AG04449 (cell line): ENCODE measurements at regions not wholly inside any gene's neighbourhood (a gene's known extent, or its start where the extent isn't known, plus 50 kb on each side); places are given as distances from the start of the nearest gene placed in this dataset.

Experiments used
- CTCF ChIA-PET: fragments of 350-600 bp; formaldehyde crosslinking; extraction: SDS; loops from one replicate; lab custom pipeline; 2021; ENCODE audit warnings: antibody characterized with exemption; lab: Yijun Ruan, JAX
- POLR2A ChIA-PET: fragments of 400-600, 350-600 bp; formaldehyde crosslinking; extraction: SDS; loops from one replicate; lab custom pipeline; 2020; ENCODE audit warnings: antibody characterized with exemption, inconsistent platforms; lab: Yijun Ruan, JAX
- DNase-seq: peaks from one replicate; pipeline ENCODE4 v3.0.0-alpha.2; 2010; ENCODE audit warnings: low read depth, low spot score
- H3K4me3 ChIP-seq: 2 replicates; pipeline ENCODE4 v1.5.1; 2011; ENCODE audit warnings: low read depth, mild to moderate bottlenecking, control low read depth, low read length
- TF ChIP-seq, protein P1 (sequence below): IDR thresholded peaks from one replicate; pipeline ENCODE4 v1.5.1; 2011; ENCODE audit warnings: mild to moderate bottlenecking, moderate library complexity, low read length, control low read depth, inconsistent platforms; ENCODE audit not compliant: insufficient read depth; ENCODE audit errors: missing control alignments

DNA sequence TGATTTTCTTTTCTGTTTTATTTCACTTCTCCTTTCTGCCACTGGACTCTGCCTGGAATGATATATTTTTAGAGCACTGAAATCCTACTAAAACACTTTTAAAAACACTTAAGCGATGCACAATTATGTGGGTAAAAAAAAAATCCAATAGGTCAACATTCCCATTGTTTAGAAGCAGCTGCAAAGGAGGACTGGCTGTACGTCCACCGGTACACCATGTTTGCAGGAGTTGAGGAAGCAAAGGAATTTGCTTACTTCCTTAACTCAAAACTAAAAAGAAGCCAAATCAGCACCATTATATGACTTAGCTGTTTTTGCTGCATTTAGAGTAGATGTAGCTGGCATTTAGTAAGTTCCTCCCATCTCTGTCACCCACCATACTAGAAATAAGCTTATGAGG, 186.8 kb upstream of the TMTC1 start:
- DNase-seq = no peak
- CTCF ChIA-PET = no interaction called here
- TF ChIP-seq, protein P1, sequence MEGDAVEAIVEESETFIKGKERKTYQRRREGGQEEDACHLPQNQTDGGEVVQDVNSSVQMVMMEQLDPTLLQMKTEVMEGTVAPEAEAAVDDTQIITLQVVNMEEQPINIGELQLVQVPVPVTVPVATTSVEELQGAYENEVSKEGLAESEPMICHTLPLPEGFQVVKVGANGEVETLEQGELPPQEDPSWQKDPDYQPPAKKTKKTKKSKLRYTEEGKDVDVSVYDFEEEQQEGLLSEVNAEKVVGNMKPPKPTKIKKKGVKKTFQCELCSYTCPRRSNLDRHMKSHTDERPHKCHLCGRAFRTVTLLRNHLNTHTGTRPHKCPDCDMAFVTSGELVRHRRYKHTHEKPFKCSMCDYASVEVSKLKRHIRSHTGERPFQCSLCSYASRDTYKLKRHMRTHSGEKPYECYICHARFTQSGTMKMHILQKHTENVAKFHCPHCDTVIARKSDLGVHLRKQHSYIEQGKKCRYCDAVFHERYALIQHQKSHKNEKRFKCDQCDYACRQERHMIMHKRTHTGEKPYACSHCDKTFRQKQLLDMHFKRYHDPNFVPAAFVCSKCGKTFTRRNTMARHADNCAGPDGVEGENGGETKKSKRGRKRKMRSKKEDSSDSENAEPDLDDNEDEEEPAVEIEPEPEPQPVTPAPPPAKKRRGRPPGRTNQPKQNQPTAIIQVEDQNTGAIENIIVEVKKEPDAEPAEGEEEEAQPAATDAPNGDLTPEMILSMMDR = no peak
- no peak overlapping the region for H3K4me3 ChIP-seq
- POLR2A ChIA-PET = no interaction called here

DNA sequence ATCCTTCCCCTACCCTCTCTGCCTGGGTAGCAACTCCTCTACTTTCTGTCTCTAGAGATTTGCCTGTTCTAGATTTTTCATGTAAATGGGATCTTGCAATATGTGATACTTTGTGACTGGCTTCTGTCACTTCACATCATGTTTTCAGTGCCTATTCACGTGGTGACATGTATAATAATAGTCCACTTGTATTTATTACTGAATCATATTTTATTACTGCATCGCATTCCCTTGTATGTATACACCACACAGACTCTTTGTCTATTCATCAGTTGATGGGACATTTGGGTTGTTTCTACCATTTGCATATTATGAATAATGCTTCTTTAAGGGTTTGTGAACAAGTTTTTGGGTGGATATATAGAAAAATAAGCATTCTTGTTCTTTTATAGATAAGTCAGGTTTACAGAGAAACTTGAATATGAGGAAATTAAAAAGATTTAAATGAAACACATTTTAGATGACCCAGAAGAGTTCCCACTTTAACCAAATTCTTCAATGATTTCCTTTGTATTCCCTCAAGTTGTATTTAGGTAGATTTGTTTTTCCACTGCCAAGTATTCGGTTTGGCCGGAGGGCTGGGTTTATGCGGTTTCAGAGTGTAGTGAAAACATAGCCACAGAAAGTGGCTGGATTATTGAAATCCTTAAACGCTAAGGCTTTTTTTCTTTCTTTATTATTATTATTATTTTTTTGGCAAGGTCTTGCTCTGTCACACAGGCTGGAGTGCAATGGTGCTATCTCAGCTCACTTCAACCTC, 178.7 kb upstream of the TMTC1 start:
- ChIA-PET CTCF (no interaction called here), POLR2A (no interaction called here)
- no peak overlapping the region for H3K4me3 ChIP-seq
- no peak for DNase-seq
- TF ChIP-seq, protein P1 = no peak

DNA sequence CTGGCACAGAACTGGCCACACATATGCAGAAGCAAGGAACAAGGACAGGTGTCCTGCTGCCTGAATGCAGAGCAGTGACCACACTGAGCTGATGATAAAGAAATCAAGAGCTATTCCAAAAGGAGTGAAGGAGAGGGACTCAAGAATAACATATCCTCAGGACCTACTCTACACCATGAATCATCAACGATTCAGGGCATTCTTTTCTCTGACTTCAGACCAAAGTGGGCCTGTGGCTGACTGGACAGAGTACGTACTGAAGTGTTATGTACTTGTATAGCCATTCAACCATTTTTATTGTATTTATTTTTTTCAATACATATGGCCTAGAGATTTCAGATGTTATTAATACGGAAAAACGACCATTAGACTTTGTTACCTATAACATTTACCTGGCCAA, 177.5 kb upstream of the TMTC1 start:
- no peak overlapping the region for H3K4me3 ChIP-seq
- ChIA-PET CTCF (no interaction called here), POLR2A (no interaction called here)
- no peak for DNase-seq
- TF ChIP-seq, protein P1 = no peak

DNA sequence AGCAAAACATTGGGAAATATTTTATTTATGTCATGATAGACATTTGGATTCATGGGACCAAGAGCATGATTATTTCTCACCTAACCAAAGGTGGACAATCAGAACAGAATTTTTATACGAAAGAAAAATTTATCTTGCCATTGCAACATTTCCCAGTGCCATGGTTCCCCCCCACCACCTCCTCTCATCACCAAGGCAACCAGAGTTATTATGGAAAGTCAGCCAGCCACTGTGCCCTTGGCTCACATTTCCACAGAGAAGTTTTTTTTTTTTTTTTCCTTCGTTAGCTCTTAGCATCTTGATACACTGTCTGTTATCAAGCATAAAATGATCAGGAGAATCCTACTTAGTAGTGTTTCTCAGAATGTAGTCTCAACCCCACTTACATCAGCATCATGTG, 176.4 kb upstream of the TMTC1 start:
- H3K4me3 ChIP-seq = no peak overlapping the region
- DNase-seq = no peak
- TF ChIP-seq, protein P1 = no peak
- CTCF ChIA-PET = no interaction called here
- POLR2A ChIA-PET = no interaction called here

DNA sequence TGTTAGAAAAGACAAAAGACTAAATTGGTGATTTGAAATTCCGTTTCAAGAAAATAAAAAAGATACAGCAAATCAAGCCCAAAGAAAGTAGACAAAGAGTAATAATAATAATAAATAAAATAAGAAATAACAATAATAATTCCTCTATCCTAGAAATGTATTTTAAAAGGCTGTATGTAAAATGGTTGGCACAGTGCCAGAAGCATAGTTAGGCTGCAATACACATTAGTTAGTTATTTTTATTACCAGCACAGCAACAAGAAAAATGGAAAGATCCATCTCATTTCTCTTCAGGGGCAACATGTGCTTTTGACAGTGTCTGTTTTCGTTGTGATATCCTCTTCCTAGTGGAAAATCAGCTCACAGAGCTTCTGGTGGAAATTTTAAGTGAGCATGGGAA, 174.1 kb upstream of the TMTC1 start:
- DNase-seq = no peak
- POLR2A ChIA-PET = no interaction called here
- CTCF ChIA-PET = no interaction called here
- TF ChIP-seq, protein P1 = no peak
- H3K4me3 ChIP-seq = no peak overlapping the region

DNA sequence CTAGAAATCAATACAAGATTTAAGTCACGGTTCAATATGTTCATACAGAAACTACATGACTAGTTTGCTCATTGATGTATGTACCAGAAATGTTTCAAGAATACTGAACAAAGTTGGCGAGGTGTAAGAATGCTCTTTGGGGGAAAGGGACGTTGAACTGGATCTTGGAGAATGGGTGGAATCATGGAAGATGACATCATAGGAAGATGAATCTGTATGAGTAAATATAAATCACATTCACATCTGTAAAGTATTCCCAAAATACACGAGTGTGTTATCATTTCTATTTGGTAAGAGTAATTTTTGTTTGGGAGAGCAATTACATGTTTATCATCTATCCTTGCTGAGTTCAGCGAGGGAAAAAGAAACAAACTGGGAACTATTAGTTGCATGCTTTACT, 162.2 kb upstream of the TMTC1 start:
- no peak overlapping the region for H3K4me3 ChIP-seq
- POLR2A ChIA-PET = no interaction called here
- TF ChIP-seq, protein P1 = no peak
- no peak for DNase-seq
- CTCF ChIA-PET = no interaction called here
